ENCODE measurements at regions not wholly inside any gene's neighbourhood (a gene's known extent, or its start where the extent isn't known, plus 50 kb on each side); places are given as distances from the start of the nearest gene placed in this dataset.

GRCh38 chr7:35463176-35463700 is 209.3 kb upstream of the TBX20 start:
- intact Hi-C loops (cut with micrococcal nuclease; ENCODE audit: unreplicated experiment) (no loop called here), in situ Hi-C loops (cut with MboI) (no loop called here)
- Histone ChIP-seq H2AFZ (ENCODE audit: control insufficient read depth, low read depth, low read length) (no peak overlapping the region), H3K27me3 (replicated peaks in 1 of 2; ENCODE audit: control insufficient read depth in 2 of 2, insufficient read depth in 2 of 2, low read length in 1 of 2) (no peaks in the 10 kb centered on the region), H3K9me3 (replicated peaks; ENCODE audit: control insufficient read depth, insufficient read depth, low read length) (no peaks in the 10 kb centered on the region), H3K4me2 (ENCODE audit: control insufficient read depth, insufficient read depth) (no peak overlapping the region), H3K27ac (ENCODE audit: control insufficient read depth, insufficient read depth) (no peak overlapping the region), H3K36me3 (ENCODE audit: control insufficient read depth in 2 of 2, insufficient read depth in 2 of 2, low read length in 1 of 2) (no peaks in the 10 kb centered on the region), H3K4me3 (no peak overlapping the region), H3K4me1 (ENCODE audit: control insufficient read depth, insufficient read depth, low read length) (no peaks in the 10 kb centered on the region), H4K20me1 (ENCODE audit: control insufficient read depth, insufficient read depth) (no peaks in the 10 kb centered on the region), H3K9ac (ENCODE audit: control insufficient read depth, insufficient read depth, low read length) (no peak overlapping the region), H3K79me2 (ENCODE audit: control insufficient read depth, insufficient read depth, low read length) (no peaks in the 10 kb centered on the region)
- FAIRE-seq (no peak), ATAC-seq (no peak), DNase-seq (ENCODE audit: low read depth, low spot score) (no peak)
- SMC1A ChIA-PET (ENCODE audit: uncharacterized antibody, unreplicated experiment): no interaction called here
- CTCF ChIA-PET: interaction anchor here (1.3 kb wide), 1 partner anchor 38 kb away, joined by 3 read pairs; no protein-coding TSS in a partner anchor
- RAD21 ChIA-PET (ENCODE audit: unreplicated experiment): no interaction called here
- POLR2A ChIA-PET: no interaction called here
- TF ChIP-seq POLR2A (IDR thresholded peaks at IDR 0.05; ENCODE audit: low read depth, low read length) (no peak), RBBP5 (conservative IDR thresholded peaks at IDR 0.05) (no peak), BCL3 (IDR thresholded peaks at IDR 0.05; ENCODE audit: borderline replicate concordance, insufficient read depth, low read depth, low read length, poor library complexity, severe bottlenecking) (no peak), HDAC6 (IDR thresholded peaks at IDR 0.05; ENCODE audit: unreplicated experiment) (no peak), ZNF24 (IDR thresholded peaks at IDR 0.05) (no peak), BACH1 (IDR thresholded peaks at IDR 0.05; ENCODE audit: borderline replicate concordance) (no peak), STAT3 (IDR thresholded peaks at IDR 0.05; ENCODE audit: low read depth, low read length) (no peak)
- TF ChIP-seq, protein P1, sequence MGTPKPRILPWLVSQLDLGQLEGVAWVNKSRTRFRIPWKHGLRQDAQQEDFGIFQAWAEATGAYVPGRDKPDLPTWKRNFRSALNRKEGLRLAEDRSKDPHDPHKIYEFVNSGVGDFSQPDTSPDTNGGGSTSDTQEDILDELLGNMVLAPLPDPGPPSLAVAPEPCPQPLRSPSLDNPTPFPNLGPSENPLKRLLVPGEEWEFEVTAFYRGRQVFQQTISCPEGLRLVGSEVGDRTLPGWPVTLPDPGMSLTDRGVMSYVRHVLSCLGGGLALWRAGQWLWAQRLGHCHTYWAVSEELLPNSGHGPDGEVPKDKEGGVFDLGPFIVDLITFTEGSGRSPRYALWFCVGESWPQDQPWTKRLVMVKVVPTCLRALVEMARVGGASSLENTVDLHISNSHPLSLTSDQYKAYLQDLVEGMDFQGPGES (IDR thresholded peaks at IDR 0.05): no peak
- TF ChIP-seq, protein P2, sequence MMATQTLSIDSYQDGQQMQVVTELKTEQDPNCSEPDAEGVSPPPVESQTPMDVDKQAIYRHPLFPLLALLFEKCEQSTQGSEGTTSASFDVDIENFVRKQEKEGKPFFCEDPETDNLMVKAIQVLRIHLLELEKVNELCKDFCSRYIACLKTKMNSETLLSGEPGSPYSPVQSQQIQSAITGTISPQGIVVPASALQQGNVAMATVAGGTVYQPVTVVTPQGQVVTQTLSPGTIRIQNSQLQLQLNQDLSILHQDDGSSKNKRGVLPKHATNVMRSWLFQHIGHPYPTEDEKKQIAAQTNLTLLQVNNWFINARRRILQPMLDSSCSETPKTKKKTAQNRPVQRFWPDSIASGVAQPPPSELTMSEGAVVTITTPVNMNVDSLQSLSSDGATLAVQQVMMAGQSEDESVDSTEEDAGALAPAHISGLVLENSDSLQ (IDR thresholded peaks at IDR 0.05): no peak
- TF ChIP-seq, protein P3, sequence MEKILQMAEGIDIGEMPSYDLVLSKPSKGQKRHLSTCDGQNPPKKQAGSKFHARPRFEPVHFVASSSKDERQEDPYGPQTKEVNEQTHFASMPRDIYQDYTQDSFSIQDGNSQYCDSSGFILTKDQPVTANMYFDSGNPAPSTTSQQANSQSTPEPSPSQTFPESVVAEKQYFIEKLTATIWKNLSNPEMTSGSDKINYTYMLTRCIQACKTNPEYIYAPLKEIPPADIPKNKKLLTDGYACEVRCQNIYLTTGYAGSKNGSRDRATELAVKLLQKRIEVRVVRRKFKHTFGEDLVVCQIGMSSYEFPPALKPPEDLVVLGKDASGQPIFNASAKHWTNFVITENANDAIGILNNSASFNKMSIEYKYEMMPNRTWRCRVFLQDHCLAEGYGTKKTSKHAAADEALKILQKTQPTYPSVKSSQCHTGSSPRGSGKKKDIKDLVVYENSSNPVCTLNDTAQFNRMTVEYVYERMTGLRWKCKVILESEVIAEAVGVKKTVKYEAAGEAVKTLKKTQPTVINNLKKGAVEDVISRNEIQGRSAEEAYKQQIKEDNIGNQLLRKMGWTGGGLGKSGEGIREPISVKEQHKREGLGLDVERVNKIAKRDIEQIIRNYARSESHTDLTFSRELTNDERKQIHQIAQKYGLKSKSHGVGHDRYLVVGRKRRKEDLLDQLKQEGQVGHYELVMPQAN (conservative IDR thresholded peaks at IDR 0.05): no peak
- BruUV-seq (replicated peaks): no TSS peak
- WGBS (ENCODE audit: insufficient coverage, insufficient replicate concordance, low lambda C conversion rate, missing lambda C conversion rate): 2% methylated on average over 3 of the region's 3 CpGs

Measured in GM12878 (cell line).